IPS-NIHi11 (cell line): ENCODE measurements at regions not wholly inside any gene's neighbourhood (a gene's known extent, or its start where the extent isn't known, plus 50 kb on each side); places are given as distances from the start of the nearest gene placed in this dataset.
"Not testable (repeated sequence)": the region's sequence is repeated elsewhere in the genome, so short reads cannot be mapped to it uniquely, and the experiment has no call there.

Experiments used
- DNase-seq: peaks from one replicate; pipeline ENCODE4 v3.0.0; 2012; ENCODE audit warnings: mixed read lengths, low spot score

GRCh38 chr15:45868109-45868691 lies 233.4 kb downstream of the SQOR start:
- no peak for DNase-seq

GRCh38 chr15:45869034-45869668 lies 234.3 kb downstream of the SQOR start:
- no peak for DNase-seq

- no peak for DNase-seq
Measured at GRCh38 chr15:45871121-45871855, 236.5 kb downstream of the SQOR start.

- no peak for DNase-seq
Measured at GRCh38 chr15:45873781-45874180, 239.0 kb downstream of the SQOR start.

GRCh38 chr15:45874566-45874965 lies 239.7 kb downstream of the SQOR start:
- not testable (repeated sequence) for DNase-seq

- no peak for DNase-seq
Measured at GRCh38 chr15:45884289-45884688, 249.5 kb downstream of the SQOR start.

GRCh38 chr15:45884755-45885445 lies 250.1 kb downstream of the SQOR start:
- DNase-seq = no peak

- no peak for DNase-seq
Measured at GRCh38 chr15:45885801-45886200, 251.0 kb downstream of the SQOR start.

- DNase-seq = no peak
Measured at GRCh38 chr15:45891766-45892165, 256.9 kb downstream of the SQOR start.

GRCh38 chr15:45892182-45892581 lies 257.4 kb downstream of the SQOR start:
- DNase-seq = no peak

GRCh38 chr15:45903283-45903682 lies 268.5 kb downstream of the SQOR start:
- no peak for DNase-seq

GRCh38 chr15:45904019-45904418 lies 269.2 kb downstream of the SQOR start:
- no peak for DNase-seq

- DNase-seq = no peak
Measured at GRCh38 chr15:45906230-45906629, 271.4 kb downstream of the SQOR start.

- DNase-seq = no peak
Measured at GRCh38 chr15:45910671-45911070, 275.8 kb downstream of the SQOR start.

- no peak for DNase-seq
Measured at GRCh38 chr15:45913451-45913850, 278.6 kb downstream of the SQOR start.

- DNase-seq = no peak
Measured at GRCh38 chr15:45914425-45914824, 279.6 kb downstream of the SQOR start.

GRCh38 chr15:45918839-45919238 lies 284.0 kb downstream of the SQOR start:
- DNase-seq = no peak

GRCh38 chr15:45919806-45920205 lies 285.0 kb downstream of the SQOR start:
- peak; percentile 20 for DNase-seq

GRCh38 chr15:45921376-45921775 lies 286.5 kb downstream of the SQOR start:
- DNase-seq = no peak

- DNase-seq = no peak
Measured at GRCh38 chr15:45921978-45922377, 287.1 kb downstream of the SQOR start.

- no peak for DNase-seq
Measured at GRCh38 chr15:45941367-45941766, 306.5 kb downstream of the SQOR start.

- DNase-seq = no peak
Measured at GRCh38 chr15:45943240-45943639, 308.4 kb downstream of the SQOR start.

- DNase-seq = no peak
Measured at GRCh38 chr15:45946111-45946510, 311.3 kb downstream of the SQOR start.
